ENCODE measurements at regions not wholly inside any gene's neighbourhood (a gene's known extent, or its start where the extent isn't known, plus 50 kb on each side); places are given as distances from the start of the nearest gene placed in this dataset.

GRCh38 chr4:131649227-131649626 lies 1499.9 kb upstream of the PCDH10 start:
- TF ChIP-seq POLR2AphosphoS5 (IDR thresholded peaks at IDR 0.05; ENCODE audit: borderline replicate concordance, low read depth, low read length) (no peak), EZH2 (IDR thresholded peaks at IDR 0.05) (no peak), FOXP2 (optimal IDR thresholded peaks at IDR 0.05; ENCODE audit: control extremely low read depth, extremely low read length, insufficient read depth) (no peak)

All from SK-N-MC (cell line).